Peyer's patch (tissue), 4 donors: ENCODE measurements at regions not wholly inside any gene's neighbourhood (a gene's known extent, or its start where the extent isn't known, plus 50 kb on each side); places are given as distances from the start of the nearest gene placed in this dataset.

Experiments used
- POLR2A ChIP-seq, 2 donors: fragments of 450-650 bp; IDR thresholded peaks; one replicate each; pipeline ENCODE4 v1.5.1; 2017; ENCODE audit warnings: antibody characterized with exemption in 2 of 2, mild to moderate bottlenecking in 2 of 2, moderate library complexity in 2 of 2
- TF ChIP-seq, protein P1 (sequence below), 6 experiments: fragments of 450-650 bp in 4 of 6; fragments of 200-600 bp in 2 of 6; sonication (generic) in 1 of 6; IDR thresholded peaks; one replicate each; pipeline ENCODE4 v1.5.1; 2017 to 2019; ENCODE audit warnings: antibody characterized with exemption in 6 of 6, mild to moderate bottlenecking in 3 of 6, moderate library complexity in 1 of 6

DNA sequence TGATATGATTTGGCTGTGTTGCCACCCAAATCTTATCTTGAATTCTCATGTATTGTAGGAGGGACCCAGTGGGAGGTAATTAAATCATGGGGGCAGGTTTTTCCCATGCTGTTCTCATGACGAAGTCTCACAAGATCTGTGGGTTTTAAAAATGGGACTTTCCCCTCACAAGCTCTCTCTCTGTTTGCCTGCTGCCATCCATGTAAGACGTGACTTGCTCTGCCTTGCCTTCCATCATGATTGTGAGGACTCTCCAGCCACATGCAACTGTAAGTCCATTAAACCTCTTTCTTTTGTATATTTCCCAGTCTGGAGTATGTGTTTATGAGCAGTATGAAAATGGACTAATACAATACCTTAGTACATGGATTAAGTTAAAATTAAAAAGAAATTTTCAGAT is 1094.7 kb upstream of the SLC39A10 start:
- TF ChIP-seq, protein P1, sequence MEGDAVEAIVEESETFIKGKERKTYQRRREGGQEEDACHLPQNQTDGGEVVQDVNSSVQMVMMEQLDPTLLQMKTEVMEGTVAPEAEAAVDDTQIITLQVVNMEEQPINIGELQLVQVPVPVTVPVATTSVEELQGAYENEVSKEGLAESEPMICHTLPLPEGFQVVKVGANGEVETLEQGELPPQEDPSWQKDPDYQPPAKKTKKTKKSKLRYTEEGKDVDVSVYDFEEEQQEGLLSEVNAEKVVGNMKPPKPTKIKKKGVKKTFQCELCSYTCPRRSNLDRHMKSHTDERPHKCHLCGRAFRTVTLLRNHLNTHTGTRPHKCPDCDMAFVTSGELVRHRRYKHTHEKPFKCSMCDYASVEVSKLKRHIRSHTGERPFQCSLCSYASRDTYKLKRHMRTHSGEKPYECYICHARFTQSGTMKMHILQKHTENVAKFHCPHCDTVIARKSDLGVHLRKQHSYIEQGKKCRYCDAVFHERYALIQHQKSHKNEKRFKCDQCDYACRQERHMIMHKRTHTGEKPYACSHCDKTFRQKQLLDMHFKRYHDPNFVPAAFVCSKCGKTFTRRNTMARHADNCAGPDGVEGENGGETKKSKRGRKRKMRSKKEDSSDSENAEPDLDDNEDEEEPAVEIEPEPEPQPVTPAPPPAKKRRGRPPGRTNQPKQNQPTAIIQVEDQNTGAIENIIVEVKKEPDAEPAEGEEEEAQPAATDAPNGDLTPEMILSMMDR (IDR thresholded peaks at IDR 0.05): no peak
- TF ChIP-seq POLR2A (IDR thresholded peaks at IDR 0.05): no peak
